Caco-2 (cell line): ENCODE measurements at regions not wholly inside any gene's neighbourhood (a gene's known extent, or its start where the extent isn't known, plus 50 kb on each side); places are given as distances from the start of the nearest gene placed in this dataset.

ENCODE experiments used
- BruUV-seq: library from RNA; stranded (reverse); fragments of 400-500 nt; replicated peaks from 2 replicates; lab custom pipeline; 2021; lab: Mats Ljungman, UMichigan
- CTCF ChIA-PET: fragments of 300-600 bp; sonication (Branson Sonifier 250); formaldehyde crosslinking; loops from one replicate; lab custom pipeline; 2022; ENCODE audit warnings: antibody characterized with exemption; lab: Charles Lee
- POLR2A ChIA-PET: fragments of 300-600 bp; sonication (Branson Sonifier 250); formaldehyde crosslinking; loops from one replicate; lab custom pipeline; 2022; ENCODE audit warnings: antibody characterized with exemption; lab: Charles Lee
- DNase-seq, 2 experiments: peaks; one replicate each; pipeline versions ENCODE4 v3.0.0 to v3.0.0-alpha.2; 2020 to 2022
- H3K27me3 ChIP-seq: replicated peaks from 2 replicates; pipeline ENCODE4 v1.6.0; 2011; ENCODE audit warnings: low read length; ENCODE audit not compliant: control insufficient read depth, insufficient read depth
- H3K36me3 ChIP-seq: 2 replicates; pipeline ENCODE4 v1.5.1; 2011; ENCODE audit warnings: low read length; ENCODE audit not compliant: control insufficient read depth, insufficient read depth
- H3K4me1 ChIP-seq: fragments of 250-450 bp; sonication (Bioruptor Pico); 2 replicates; pipeline ENCODE4 v1.5.1; 2020; ENCODE audit warnings: mild to moderate bottlenecking
- H3K4me3 ChIP-seq: 2 replicates; pipeline ENCODE4 v1.5.1; 2011; ENCODE audit warnings: low read depth, mild to moderate bottlenecking, control low read depth, low read length
- H3K9me3 ChIP-seq: fragments of 250-450 bp; sonication (Bioruptor Pico); 2 replicates; pipeline ENCODE4 v1.5.1; 2020; ENCODE audit warnings: mild to moderate bottlenecking, moderate library complexity
- H3K27ac Mint-ChIP-seq: one replicate; pipeline ENCODE4 v1.8.0; 2022; ENCODE audit warnings: mixed read lengths; ENCODE audit not compliant: unreplicated experiment
- H3K27me3 Mint-ChIP-seq: one replicate; pipeline ENCODE4 v1.8.0; 2022; ENCODE audit warnings: mixed read lengths; ENCODE audit not compliant: insufficient read depth, unreplicated experiment
- H3K36me3 Mint-ChIP-seq: one replicate; pipeline ENCODE4 v1.8.0; 2022; ENCODE audit warnings: mild to moderate bottlenecking, mixed read lengths; ENCODE audit not compliant: insufficient read depth, unreplicated experiment
- H3K4me1 Mint-ChIP-seq: one replicate; pipeline ENCODE4 v1.8.0; 2022; ENCODE audit warnings: low read depth, mixed read lengths; ENCODE audit not compliant: unreplicated experiment
- H3K4me3 Mint-ChIP-seq: one replicate; pipeline ENCODE4 v1.8.0; 2022; ENCODE audit warnings: mild to moderate bottlenecking, moderate library complexity, mixed read lengths; ENCODE audit not compliant: unreplicated experiment
- H3K9me3 Mint-ChIP-seq: one replicate; pipeline ENCODE4 v1.8.0; 2022; ENCODE audit warnings: mixed read lengths; ENCODE audit not compliant: unreplicated experiment
- CTCF ChIP-seq, 2 experiments: fragments of 200-600 bp in 1 of 2; IDR thresholded peaks; 1 replicate in 1 of 2; 2 replicates in 1 of 2; pipeline versions ENCODE4 v1.5.1 to v1.8.0; 2011 to 2022; ENCODE audit warnings: antibody characterized with exemption in 1 of 2, control low read depth in 1 of 2, inconsistent platforms in 1 of 2, low read depth in 1 of 2, low read length in 1 of 2, mild to moderate bottlenecking in 1 of 2, moderate library complexity in 1 of 2; ENCODE audit not compliant: insufficient read depth in 1 of 2, severe bottlenecking in 1 of 2, unreplicated experiment in 1 of 2
- intact Hi-C: fragments of 100-400 bp; cut with micrococcal nuclease; formaldehyde crosslinking; loops from one replicate; pipeline ENCODE4 v1.10.0; 2022; ENCODE audit not compliant: unreplicated experiment

GRCh38 chr7:16045296-16045695 lies 358.8 kb upstream of the MEOX2 start:
- Mint-ChIP-seq H3K27me3 (peaks cover 2% of the 10 kb centered on the region), H3K9me3 (no peaks in the 10 kb centered on the region), H3K4me1 (no peaks in the 10 kb centered on the region), H3K4me3 (no peak overlapping the region), H3K36me3 (no peaks in the 10 kb centered on the region), H3K27ac (no peak overlapping the region)
- BruUV-seq = no TSS peak
- no peak for TF ChIP-seq CTCF (IDR thresholded peaks at IDR 0.05; ENCODE audit: insufficient read depth in 1 of 2, low read depth in 1 of 2, low read length in 1 of 2, severe bottlenecking in 1 of 2, unreplicated experiment in 1 of 2)
- POLR2A ChIA-PET = no interaction called here
- no peak for DNase-seq
- no peaks in the 10 kb centered on the region for H3K36me3 ChIP-seq
- H3K4me3 ChIP-seq = no peak overlapping the region
- intact Hi-C loops = no loop called here
- CTCF ChIA-PET = no interaction called here
- H3K9me3 ChIP-seq = no peaks in the 10 kb centered on the region
- no peaks in the 10 kb centered on the region for H3K27me3 ChIP-seq
- H3K4me1 ChIP-seq = no peaks in the 10 kb centered on the region

DNA sequence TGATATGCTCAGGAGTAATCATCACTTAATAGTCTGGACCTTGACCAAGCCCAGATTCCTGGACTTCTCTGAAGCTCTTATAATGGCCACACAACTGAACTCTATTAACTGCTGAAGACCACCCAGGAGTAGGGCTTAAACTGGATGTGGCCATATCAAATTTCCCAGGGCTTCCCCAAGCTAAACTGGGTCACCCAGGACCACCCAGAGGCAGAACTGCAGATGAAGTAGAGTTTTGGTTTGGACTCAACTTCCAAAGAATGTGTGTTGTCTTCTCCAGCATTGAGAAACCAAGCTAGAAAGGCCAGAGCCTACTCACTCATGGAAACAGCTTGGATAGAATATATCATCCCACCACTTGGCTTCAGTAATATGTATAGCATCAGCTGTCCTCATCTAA lies 358.2 kb upstream of the MEOX2 start:
- no peak overlapping the region for H3K27ac Mint-ChIP-seq
- DNase-seq = no peak
- POLR2A ChIA-PET = no interaction called here
- no peaks in the 10 kb centered on the region for H3K4me1 Mint-ChIP-seq
- intact Hi-C loops = no loop called here
- no peaks in the 10 kb centered on the region for H3K36me3 Mint-ChIP-seq
- H3K36me3 ChIP-seq = no peaks in the 10 kb centered on the region
- no peaks in the 10 kb centered on the region for H3K4me1 ChIP-seq
- H3K27me3 ChIP-seq = no peaks in the 10 kb centered on the region
- no peak overlapping the region for H3K4me3 ChIP-seq
- no peaks in the 10 kb centered on the region for H3K9me3 Mint-ChIP-seq
- no peak for TF ChIP-seq CTCF (IDR thresholded peaks at IDR 0.05; ENCODE audit: insufficient read depth in 1 of 2, low read depth in 1 of 2, low read length in 1 of 2, severe bottlenecking in 1 of 2, unreplicated experiment in 1 of 2)
- H3K9me3 ChIP-seq = no peaks in the 10 kb centered on the region
- peaks cover 2% of the 10 kb centered on the region for H3K27me3 Mint-ChIP-seq
- no TSS peak for BruUV-seq
- H3K4me3 Mint-ChIP-seq = no peak overlapping the region
- CTCF ChIA-PET = no interaction called here

GRCh38 chr7:16040346-16040745 lies 353.9 kb upstream of the MEOX2 start:
- Mint-ChIP-seq H3K27ac (no peak overlapping the region), H3K36me3 (no peaks in the 10 kb centered on the region), H3K4me3 (no peak overlapping the region), H3K27me3 (no peaks in the 10 kb centered on the region), H3K9me3 (peaks cover 11% of the 10 kb centered on the region), H3K4me1 (no peaks in the 10 kb centered on the region)
- Histone ChIP-seq H3K27me3 (no peaks in the 10 kb centered on the region), H3K36me3 (no peaks in the 10 kb centered on the region), H3K4me1 (no peaks in the 10 kb centered on the region), H3K4me3 (no peak overlapping the region), H3K9me3 (no peaks in the 10 kb centered on the region)
- POLR2A ChIA-PET = no interaction called here
- intact Hi-C loops = no loop called here
- BruUV-seq = no TSS peak
- no peak for DNase-seq
- CTCF ChIA-PET = no interaction called here
- TF ChIP-seq CTCF (IDR thresholded peaks at IDR 0.05; ENCODE audit: insufficient read depth in 1 of 2, low read depth in 1 of 2, low read length in 1 of 2, severe bottlenecking in 1 of 2, unreplicated experiment in 1 of 2) = no peak
